Panc1 (cell line): ENCODE measurements at regions not wholly inside any gene's neighbourhood (a gene's known extent, or its start where the extent isn't known, plus 50 kb on each side); places are given as distances from the start of the nearest gene placed in this dataset.

Experiments
- ATAC-seq: fragments of 200-7000 bp; cut with Tn5 transposase; 2 replicates; pipeline ENCODE4 v1.9.1; 2020; ENCODE audit warnings: mild to moderate bottlenecking, moderate library complexity
- BruUV-seq: library from RNA; stranded (reverse); fragments of 400-500 nt; replicated peaks from 2 replicates; lab custom pipeline; 2021; lab: Mats Ljungman, UMichigan
- CTCF ChIA-PET: fragments of 300-600 bp; sonication (Branson Sonifier 250); formaldehyde crosslinking; loops from one replicate; lab custom pipeline; 2022; ENCODE audit warnings: antibody characterized with exemption; lab: Charles Lee
- POLR2A ChIA-PET: fragments of 300-600 bp; sonication (Branson Sonifier 250); formaldehyde crosslinking; loops from one replicate; lab custom pipeline; 2022; ENCODE audit warnings: antibody characterized with exemption; lab: Charles Lee
- DNase-seq: peaks from one replicate; pipeline ENCODE4 v3.0.0-alpha.2; 2010; ENCODE audit warnings: low read depth, low spot score
- H3K27ac ChIP-seq: 2 replicates; pipeline ENCODE4 v1.5.1; 2011; ENCODE audit warnings: mild to moderate bottlenecking, low read length, inconsistent platforms
- H3K27me3 ChIP-seq: fragments of 200-500 bp; sonication (Bioruptor generic); 2 replicates; pipeline ENCODE4 v1.6.0; 2014; ENCODE audit warnings: low read length, inconsistent platforms; ENCODE audit not compliant: control insufficient read depth, insufficient read depth
- H3K36me3 ChIP-seq: fragments of 200-500 bp; sonication (Bioruptor generic); 2 replicates; pipeline ENCODE4 v1.5.1; 2014; ENCODE audit warnings: inconsistent platforms, mild to moderate bottlenecking, low read length, moderate library complexity; ENCODE audit not compliant: control insufficient read depth, insufficient read depth
- H3K4me1 ChIP-seq: 2 replicates; pipeline ENCODE4 v1.5.1; 2011; ENCODE audit warnings: inconsistent platforms, mild to moderate bottlenecking, low read length, moderate library complexity; ENCODE audit not compliant: control insufficient read depth, insufficient read depth
- H3K4me3 ChIP-seq, 2 experiments: 2 replicates each; pipeline ENCODE4 v1.5.1; 2011 to 2012; ENCODE audit warnings: low read depth in 2 of 2, low read length in 2 of 2, mild to moderate bottlenecking in 2 of 2, inconsistent platforms in 1 of 2, moderate library complexity in 1 of 2
- H3K9me3 ChIP-seq: fragments of 200-500 bp; sonication (Bioruptor generic); 2 replicates; pipeline ENCODE4 v1.5.1; 2014; ENCODE audit warnings: low read depth, mild to moderate bottlenecking, inconsistent platforms, low read length, moderate library complexity; ENCODE audit not compliant: control insufficient read depth, insufficient read depth
- CTCF ChIP-seq: fragments of 450-650 bp; IDR thresholded peaks from 2 replicates; pipeline ENCODE4 v1.5.1; 2017; ENCODE audit warnings: mild to moderate bottlenecking
- POLR2AphosphoS5 ChIP-seq: IDR thresholded peaks from 2 replicates; pipeline ENCODE4 v1.6.1; 2012; ENCODE audit warnings: mild to moderate bottlenecking, low read depth, low read length, moderate library complexity
- SIN3A ChIP-seq: IDR thresholded peaks from 2 replicates; pipeline ENCODE4 v1.6.1; 2012; ENCODE audit warnings: low read depth, mild to moderate bottlenecking, low read length, moderate library complexity, borderline replicate concordance; ENCODE audit not compliant: insufficient read depth
- TCF7L2 ChIP-seq: IDR thresholded peaks from 2 replicates; pipeline ENCODE4 v1.6.1; 2011; ENCODE audit warnings: mild to moderate bottlenecking, low read depth, low read length, inconsistent platforms
- in situ Hi-C: cut with HindIII; loops from 2 replicates; pipeline ENCODE4 v1.10.0; 2016; ENCODE audit warnings: low sequenced_read_pairs, low pct_unique_long_range_greater_than_20kb
- intact Hi-C: fragments of 100-400 bp; cut with micrococcal nuclease; formaldehyde crosslinking; loops from one replicate; pipeline ENCODE4 v1.10.0; 2022; ENCODE audit not compliant: unreplicated experiment
- TF ChIP-seq, protein P1 (sequence below), 2 experiments: IDR thresholded peaks; 2 replicates each; pipeline ENCODE4 v1.6.1; 2011 to 2012; ENCODE audit warnings: low read depth in 2 of 2, control low read depth in 1 of 2, low read length in 1 of 2, mild to moderate bottlenecking in 1 of 2, moderate library complexity in 1 of 2; ENCODE audit not compliant: insufficient read depth in 1 of 2

- in situ Hi-C loops (no loop called here), intact Hi-C loops (no loop called here)
- POLR2A ChIA-PET, result no interaction called here
These were observed 275.8 kb downstream of the FIGN start for GRCh38 chr2:163459986-163460385.

GRCh38 chr2:163456953-163457743, 278.7 kb downstream of the FIGN start:
- TF ChIP-seq POLR2AphosphoS5 (no peak), TCF7L2 (no peak), SIN3A (no peak), CTCF (no peak)
- TF ChIP-seq, protein P1, sequence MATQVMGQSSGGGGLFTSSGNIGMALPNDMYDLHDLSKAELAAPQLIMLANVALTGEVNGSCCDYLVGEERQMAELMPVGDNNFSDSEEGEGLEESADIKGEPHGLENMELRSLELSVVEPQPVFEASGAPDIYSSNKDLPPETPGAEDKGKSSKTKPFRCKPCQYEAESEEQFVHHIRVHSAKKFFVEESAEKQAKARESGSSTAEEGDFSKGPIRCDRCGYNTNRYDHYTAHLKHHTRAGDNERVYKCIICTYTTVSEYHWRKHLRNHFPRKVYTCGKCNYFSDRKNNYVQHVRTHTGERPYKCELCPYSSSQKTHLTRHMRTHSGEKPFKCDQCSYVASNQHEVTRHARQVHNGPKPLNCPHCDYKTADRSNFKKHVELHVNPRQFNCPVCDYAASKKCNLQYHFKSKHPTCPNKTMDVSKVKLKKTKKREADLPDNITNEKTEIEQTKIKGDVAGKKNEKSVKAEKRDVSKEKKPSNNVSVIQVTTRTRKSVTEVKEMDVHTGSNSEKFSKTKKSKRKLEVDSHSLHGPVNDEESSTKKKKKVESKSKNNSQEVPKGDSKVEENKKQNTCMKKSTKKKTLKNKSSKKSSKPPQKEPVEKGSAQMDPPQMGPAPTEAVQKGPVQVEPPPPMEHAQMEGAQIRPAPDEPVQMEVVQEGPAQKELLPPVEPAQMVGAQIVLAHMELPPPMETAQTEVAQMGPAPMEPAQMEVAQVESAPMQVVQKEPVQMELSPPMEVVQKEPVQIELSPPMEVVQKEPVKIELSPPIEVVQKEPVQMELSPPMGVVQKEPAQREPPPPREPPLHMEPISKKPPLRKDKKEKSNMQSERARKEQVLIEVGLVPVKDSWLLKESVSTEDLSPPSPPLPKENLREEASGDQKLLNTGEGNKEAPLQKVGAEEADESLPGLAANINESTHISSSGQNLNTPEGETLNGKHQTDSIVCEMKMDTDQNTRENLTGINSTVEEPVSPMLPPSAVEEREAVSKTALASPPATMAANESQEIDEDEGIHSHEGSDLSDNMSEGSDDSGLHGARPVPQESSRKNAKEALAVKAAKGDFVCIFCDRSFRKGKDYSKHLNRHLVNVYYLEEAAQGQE (IDR thresholded peaks at IDR 0.05; ENCODE audit: insufficient read depth in 1 of 2, low read depth in 2 of 2, low read length in 1 of 2), result no peak
- no peaks in the 10 kb centered on the region for H3K27me3 ChIP-seq
- in situ Hi-C loops, result no loop called here

More at GRCh38 chr2:163459986-163460385, 275.8 kb downstream of the FIGN start:
- DNase-seq (no peak), ATAC-seq (no peak)
- CTCF ChIA-PET, result interaction anchor here (0.6 kb wide), 1 partner anchor 10 kb away, joined by 4 read pairs; no protein-coding TSS in a partner anchor
- H3K4me1 ChIP-seq, result no peaks in the 10 kb centered on the region
- no TSS peak for BruUV-seq
- no peaks in the 10 kb centered on the region for H3K9me3 ChIP-seq
- H3K27me3 ChIP-seq, result no peaks in the 10 kb centered on the region
- TF ChIP-seq, protein P1 (IDR thresholded peaks at IDR 0.05; ENCODE audit: insufficient read depth in 1 of 2, low read depth in 2 of 2, low read length in 1 of 2), result no peak
- TF ChIP-seq CTCF (no peak), SIN3A (no peak), POLR2AphosphoS5 (no peak), TCF7L2 (no peak)
- no peaks in the 10 kb centered on the region for H3K36me3 ChIP-seq
- H3K27ac ChIP-seq, result no peak overlapping the region
- no peak overlapping the region for H3K4me3 ChIP-seq

More at GRCh38 chr2:163456953-163457743, 278.7 kb downstream of the FIGN start:
- intact Hi-C loops, result no loop called here
- ChIA-PET POLR2A (no interaction called here), CTCF (no interaction called here)
- Histone ChIP-seq H3K9me3 (no peaks in the 10 kb centered on the region), H3K4me3 (no peak overlapping the region), H3K4me1 (no peaks in the 10 kb centered on the region), H3K27ac (peak overlapping the region; percentile 44; the same call in 1 of the 2 replicates), H3K36me3 (no peaks in the 10 kb centered on the region)
- ATAC-seq (no peak), DNase-seq (no peak)
- BruUV-seq, result no TSS peak
